ENCODE measurements at regions not wholly inside any gene's neighbourhood (a gene's known extent, or its start where the extent isn't known, plus 50 kb on each side); places are given as distances from the start of the nearest gene placed in this dataset.

GRCh38 chr9:79116041-79116440 lies 455.7 kb upstream of the TLE4 start:
- Histone ChIP-seq H3K27ac (no peak overlapping the region), H3K4me3 (no peak overlapping the region), H3K4me1 (no peaks in the 10 kb centered on the region), H3K9me3 (no peaks in the 10 kb centered on the region), H3K36me3 (no peaks in the 10 kb centered on the region), H3K27me3 (no peaks in the 10 kb centered on the region)
- intact Hi-C loops (cut with DNase I; ENCODE audit: low total_unique reads), result no loop called here
- 78 to 90% (median 90%) methylated on average over 3 of the region's 3 CpGs for WGBS, 5 donors
- DNase-seq, result no peak
- TF ChIP-seq POLR2AphosphoS5 (IDR thresholded peaks at IDR 0.05) (no peak), POLR2A (IDR thresholded peaks at IDR 0.05) (no peak), EP300 (IDR thresholded peaks at IDR 0.05) (no peak)
- TF ChIP-seq, protein P1, sequence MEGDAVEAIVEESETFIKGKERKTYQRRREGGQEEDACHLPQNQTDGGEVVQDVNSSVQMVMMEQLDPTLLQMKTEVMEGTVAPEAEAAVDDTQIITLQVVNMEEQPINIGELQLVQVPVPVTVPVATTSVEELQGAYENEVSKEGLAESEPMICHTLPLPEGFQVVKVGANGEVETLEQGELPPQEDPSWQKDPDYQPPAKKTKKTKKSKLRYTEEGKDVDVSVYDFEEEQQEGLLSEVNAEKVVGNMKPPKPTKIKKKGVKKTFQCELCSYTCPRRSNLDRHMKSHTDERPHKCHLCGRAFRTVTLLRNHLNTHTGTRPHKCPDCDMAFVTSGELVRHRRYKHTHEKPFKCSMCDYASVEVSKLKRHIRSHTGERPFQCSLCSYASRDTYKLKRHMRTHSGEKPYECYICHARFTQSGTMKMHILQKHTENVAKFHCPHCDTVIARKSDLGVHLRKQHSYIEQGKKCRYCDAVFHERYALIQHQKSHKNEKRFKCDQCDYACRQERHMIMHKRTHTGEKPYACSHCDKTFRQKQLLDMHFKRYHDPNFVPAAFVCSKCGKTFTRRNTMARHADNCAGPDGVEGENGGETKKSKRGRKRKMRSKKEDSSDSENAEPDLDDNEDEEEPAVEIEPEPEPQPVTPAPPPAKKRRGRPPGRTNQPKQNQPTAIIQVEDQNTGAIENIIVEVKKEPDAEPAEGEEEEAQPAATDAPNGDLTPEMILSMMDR (IDR thresholded peaks at IDR 0.05), result no peak

DNA sequence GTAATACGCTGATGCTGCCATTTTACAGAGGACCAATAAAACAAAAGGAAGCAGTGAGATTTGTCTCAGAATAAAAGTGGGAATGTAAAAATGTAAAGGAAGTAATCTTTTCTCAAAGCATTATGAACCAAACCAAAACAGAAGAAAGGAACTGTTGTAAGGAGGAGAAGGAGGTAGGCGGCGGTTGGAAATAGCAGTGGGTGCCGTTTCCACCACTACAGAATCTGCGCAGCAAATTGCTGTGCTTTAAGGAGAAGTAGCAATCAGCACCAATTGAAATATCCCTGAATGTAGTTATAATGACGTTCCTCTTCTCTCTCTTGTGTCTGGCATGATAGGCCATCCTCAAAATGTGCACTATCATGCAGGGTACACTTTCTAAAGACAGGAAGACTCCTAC lies 455.1 kb upstream of the TLE4 start:
- 89 to 94% (median 92%) methylated on average over 6 of the region's 6 CpGs for WGBS, 5 donors
- intact Hi-C loops (cut with DNase I; ENCODE audit: low total_unique reads), result no loop called here

DNA sequence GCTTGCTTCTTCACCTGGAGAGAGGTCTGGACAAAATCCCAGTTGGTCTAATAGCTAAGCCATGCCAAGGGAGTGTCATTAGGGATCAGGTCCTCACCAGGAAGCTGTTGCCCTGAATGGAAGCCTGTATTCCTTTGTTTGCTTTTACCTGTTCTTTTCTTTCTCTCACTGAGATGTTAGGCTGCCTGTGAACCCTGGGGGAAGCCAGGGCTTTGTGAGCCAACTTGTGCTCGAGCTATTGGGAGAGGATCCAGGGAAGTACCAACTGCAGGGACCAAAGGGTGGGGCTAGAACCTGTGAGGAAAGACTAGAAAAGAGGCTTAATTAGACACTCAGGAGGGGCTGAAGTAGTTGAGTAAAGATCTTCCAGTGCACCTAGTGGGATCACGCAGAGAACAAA lies 451.2 kb upstream of the TLE4 start:
- TF ChIP-seq POLR2A (IDR thresholded peaks at IDR 0.05), result no peak
- TF ChIP-seq, protein P1 (IDR thresholded peaks at IDR 0.05), result no peak
- TF ChIP-seq EP300 (IDR thresholded peaks at IDR 0.05), result no peak
- TF ChIP-seq POLR2AphosphoS5 (IDR thresholded peaks at IDR 0.05), result no peak
- Histone ChIP-seq H3K27me3 (no peaks in the 10 kb centered on the region), H3K4me1 (no peaks in the 10 kb centered on the region), H3K27ac (no peak overlapping the region), H3K9me3 (no peaks in the 10 kb centered on the region), H3K4me3 (no peak overlapping the region), H3K36me3 (no peaks in the 10 kb centered on the region)
- DNase-seq, result no peak
- intact Hi-C loops (cut with DNase I; ENCODE audit: low total_unique reads), result no loop called here
- WGBS, 5 donors, result 33 to 42% (median 37%) methylated on average over 2 of the region's 2 CpGs

More for the DNA sequence above, 455.1 kb upstream of the TLE4 start:
- Histone ChIP-seq H3K4me1 (no peaks in the 10 kb centered on the region), H3K27me3 (no peaks in the 10 kb centered on the region), H3K27ac (no peak overlapping the region), H3K9me3 (no peaks in the 10 kb centered on the region), H3K4me3 (no peak overlapping the region), H3K36me3 (no peaks in the 10 kb centered on the region)
- no peak for TF ChIP-seq POLR2A (IDR thresholded peaks at IDR 0.05)
- TF ChIP-seq POLR2AphosphoS5 (IDR thresholded peaks at IDR 0.05), result no peak
- TF ChIP-seq, protein P1 (IDR thresholded peaks at IDR 0.05), result no peak
- no peak for TF ChIP-seq EP300 (IDR thresholded peaks at IDR 0.05)
- no peak for DNase-seq

DNA sequence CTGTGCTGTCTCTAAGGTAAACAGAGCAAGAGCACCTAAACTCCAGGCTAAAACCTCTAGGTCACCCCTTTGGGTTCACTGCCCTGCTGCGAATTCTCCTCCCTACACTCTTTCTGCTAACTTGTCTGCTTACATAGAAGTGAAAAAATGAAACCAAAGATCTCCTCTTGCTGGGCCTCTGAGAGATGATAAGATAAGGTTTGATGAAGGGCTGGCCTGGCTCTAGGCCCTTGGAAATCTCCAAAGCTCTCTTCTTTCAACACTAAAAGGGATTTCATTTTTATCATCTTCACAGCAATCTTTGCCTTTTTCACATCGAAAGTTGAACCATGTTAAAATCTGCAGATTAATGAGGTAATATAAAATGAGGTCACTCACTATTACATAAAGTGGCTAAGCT lies 450.8 kb upstream of the TLE4 start:
- Histone ChIP-seq H3K36me3 (no peaks in the 10 kb centered on the region), H3K27ac (no peak overlapping the region)
- WGBS, 5 donors, result 35 to 55% (median 46%) methylated on average over 2 of the region's 2 CpGs

More for the DNA sequence above, 450.8 kb upstream of the TLE4 start:
- Histone ChIP-seq H3K27me3 (no peaks in the 10 kb centered on the region), H3K9me3 (no peaks in the 10 kb centered on the region), H3K4me3 (no peak overlapping the region), H3K4me1 (no peaks in the 10 kb centered on the region)
- no peak for DNase-seq
- intact Hi-C loops (cut with DNase I; ENCODE audit: low total_unique reads), result no loop called here
- TF ChIP-seq POLR2A (IDR thresholded peaks at IDR 0.05) (no peak), EP300 (IDR thresholded peaks at IDR 0.05) (no peak), POLR2AphosphoS5 (IDR thresholded peaks at IDR 0.05) (no peak)
- TF ChIP-seq, protein P1 (IDR thresholded peaks at IDR 0.05), result no peak

All from stomach (tissue), 8 donors.